Activated CD8-positive, alpha-beta T cell treated with anti-CD3 and anti-CD28 coated beads for 36 hours (primary cell): ENCODE measurements at regions not wholly inside any gene's neighbourhood (a gene's known extent, or its start where the extent isn't known, plus 50 kb on each side); places are given as distances from the start of the nearest gene placed in this dataset.

Experiments
- ATAC-seq: fragments of 200-7000 bp; cut with Tn5 transposase; one replicate; pipeline ENCODE4 v1.10.0; 2021; ENCODE audit warnings: mild to moderate bottlenecking, moderate library complexity
- CTCF ChIA-PET: fragments of 350-600 bp; sonication (Branson Sonifier 250); formaldehyde crosslinking; loops from one replicate; lab custom pipeline; 2021; ENCODE audit warnings: antibody characterized with exemption; lab: Charles Lee
- POLR2A ChIA-PET: fragments of 350-600 bp; sonication (Branson Sonifier 250); formaldehyde crosslinking; loops from one replicate; lab custom pipeline; 2021; ENCODE audit warnings: antibody characterized with exemption; lab: Charles Lee
- DNase-seq: peaks from one replicate; pipeline ENCODE4 v3.0.0-alpha.2; 2020
- H3K27ac Mint-ChIP-seq: one replicate; pipeline ENCODE4 v1.8.0; 2021; ENCODE audit warnings: mild to moderate bottlenecking, mixed read lengths
- H3K27me3 Mint-ChIP-seq: one replicate; pipeline ENCODE4 v1.8.0; 2021; ENCODE audit warnings: mixed read lengths
- H3K36me3 Mint-ChIP-seq: one replicate; pipeline ENCODE4 v1.8.0; 2021; ENCODE audit warnings: low read depth, mixed read lengths
- H3K4me1 Mint-ChIP-seq: one replicate; pipeline ENCODE4 v1.8.0; 2021; ENCODE audit warnings: low read depth, mixed read lengths
- H3K4me3 Mint-ChIP-seq: one replicate; pipeline ENCODE4 v1.8.0; 2021; ENCODE audit warnings: mild to moderate bottlenecking, moderate library complexity, mixed read lengths
- H3K9me3 Mint-ChIP-seq: one replicate; pipeline ENCODE4 v1.8.0; 2021; ENCODE audit warnings: mixed read lengths
- intact Hi-C: fragments of 100-400 bp; cut with micrococcal nuclease; formaldehyde crosslinking; loops from one replicate; pipeline ENCODE4 v1.10.0; 2022
- TF ChIP-seq, protein P1 (sequence below): fragments of 200-600 bp; IDR thresholded peaks from one replicate; pipeline ENCODE4 v1.8.0; 2022; ENCODE audit warnings: antibody characterized with exemption, mild to moderate bottlenecking

DNA sequence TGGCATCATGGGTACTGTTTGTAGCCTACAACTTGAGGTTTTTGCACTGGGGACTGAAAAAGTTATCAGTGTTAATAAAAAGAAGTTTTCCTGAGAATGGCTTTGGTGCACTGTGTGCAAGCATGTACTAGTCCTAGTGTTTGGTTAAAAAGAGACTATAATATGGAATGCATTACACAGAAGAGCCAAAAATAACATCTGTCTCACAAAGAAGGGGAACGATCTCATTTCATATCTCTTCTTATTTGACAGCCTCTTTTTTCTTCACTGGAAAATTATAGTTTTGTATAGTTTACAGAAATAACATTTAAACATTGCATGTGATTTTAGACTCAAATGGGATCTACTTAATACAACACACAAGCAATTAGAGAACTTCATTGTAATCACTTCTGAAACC, 127.0 kb upstream of the GDNF start:
- no peak for ATAC-seq
- intact Hi-C loops = no loop called here
- ChIA-PET POLR2A (no interaction called here), CTCF (interaction anchor here (0.6 kb wide), 1 partner anchor 340 kb away, joined by 3 read pairs; no protein-coding TSS in a partner anchor)
- DNase-seq = no peak
- Mint-ChIP-seq H3K27ac (no peak overlapping the region), H3K4me1 (no peaks in the 10 kb centered on the region), H3K4me3 (no peak overlapping the region), H3K9me3 (no peaks in the 10 kb centered on the region), H3K36me3 (no peaks in the 10 kb centered on the region), H3K27me3 (peaks cover 4% of the 10 kb centered on the region)
- TF ChIP-seq, protein P1, sequence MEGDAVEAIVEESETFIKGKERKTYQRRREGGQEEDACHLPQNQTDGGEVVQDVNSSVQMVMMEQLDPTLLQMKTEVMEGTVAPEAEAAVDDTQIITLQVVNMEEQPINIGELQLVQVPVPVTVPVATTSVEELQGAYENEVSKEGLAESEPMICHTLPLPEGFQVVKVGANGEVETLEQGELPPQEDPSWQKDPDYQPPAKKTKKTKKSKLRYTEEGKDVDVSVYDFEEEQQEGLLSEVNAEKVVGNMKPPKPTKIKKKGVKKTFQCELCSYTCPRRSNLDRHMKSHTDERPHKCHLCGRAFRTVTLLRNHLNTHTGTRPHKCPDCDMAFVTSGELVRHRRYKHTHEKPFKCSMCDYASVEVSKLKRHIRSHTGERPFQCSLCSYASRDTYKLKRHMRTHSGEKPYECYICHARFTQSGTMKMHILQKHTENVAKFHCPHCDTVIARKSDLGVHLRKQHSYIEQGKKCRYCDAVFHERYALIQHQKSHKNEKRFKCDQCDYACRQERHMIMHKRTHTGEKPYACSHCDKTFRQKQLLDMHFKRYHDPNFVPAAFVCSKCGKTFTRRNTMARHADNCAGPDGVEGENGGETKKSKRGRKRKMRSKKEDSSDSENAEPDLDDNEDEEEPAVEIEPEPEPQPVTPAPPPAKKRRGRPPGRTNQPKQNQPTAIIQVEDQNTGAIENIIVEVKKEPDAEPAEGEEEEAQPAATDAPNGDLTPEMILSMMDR = no peak

DNA sequence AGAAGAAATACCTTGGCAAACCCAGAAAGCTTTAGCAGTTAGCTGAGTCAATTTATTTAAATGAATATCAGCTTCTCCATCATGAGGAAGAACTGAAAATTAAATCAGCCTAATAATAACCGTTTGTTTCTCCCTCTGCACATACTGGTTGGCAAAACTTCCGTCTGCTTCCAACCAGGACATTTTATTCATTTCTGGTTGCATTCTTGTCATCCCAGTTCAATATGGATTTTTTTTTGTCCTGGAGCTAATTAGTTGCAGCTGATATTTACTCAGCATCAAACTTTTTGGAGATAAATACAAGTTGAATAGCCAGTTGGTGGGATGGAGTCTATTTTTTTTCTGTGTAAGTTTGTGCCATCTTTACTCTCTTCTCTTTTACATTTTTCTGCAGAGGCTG, 126.5 kb upstream of the GDNF start:
- Mint-ChIP-seq H3K36me3 (no peaks in the 10 kb centered on the region), H3K4me1 (no peaks in the 10 kb centered on the region), H3K27ac (no peak overlapping the region), H3K4me3 (no peak overlapping the region), H3K9me3 (no peaks in the 10 kb centered on the region), H3K27me3 (peaks cover 4% of the 10 kb centered on the region)
- no peak for DNase-seq
- intact Hi-C loops = no loop called here
- CTCF ChIA-PET = interaction anchor here (0.6 kb wide), 1 partner anchor 339 kb away, joined by 3 read pairs; no protein-coding TSS in a partner anchor
- POLR2A ChIA-PET = no interaction called here
- TF ChIP-seq, protein P1 = no peak
- ATAC-seq = no peak

DNA sequence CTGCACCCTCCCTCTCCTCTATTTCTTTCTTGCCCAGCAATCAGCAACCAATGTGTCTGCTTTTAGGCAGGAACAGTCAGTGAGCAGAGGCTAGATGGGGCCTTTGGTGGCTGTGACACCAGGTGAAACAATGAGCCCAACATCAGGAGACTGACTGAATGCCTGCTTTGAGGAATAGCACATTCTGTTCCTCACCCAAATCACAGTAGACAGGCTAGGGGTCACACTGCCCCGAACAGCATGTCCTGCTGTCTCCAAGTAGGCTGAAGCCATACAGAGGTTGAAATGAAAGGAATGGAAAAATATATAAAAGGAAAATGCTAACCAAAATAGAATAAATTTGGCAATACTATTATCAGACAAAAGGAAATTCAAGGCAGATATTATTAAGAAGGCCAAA, 122.5 kb upstream of the GDNF start:
- Mint-ChIP-seq H3K27me3 (no peaks in the 10 kb centered on the region), H3K4me1 (no peaks in the 10 kb centered on the region), H3K36me3 (no peaks in the 10 kb centered on the region), H3K4me3 (no peak overlapping the region), H3K9me3 (peaks cover 11% of the 10 kb centered on the region), H3K27ac (no peak overlapping the region)
- CTCF ChIA-PET = no interaction called here
- DNase-seq = no peak
- no peak for ATAC-seq
- POLR2A ChIA-PET = no interaction called here
- intact Hi-C loops = no loop called here
- TF ChIP-seq, protein P1 = no peak

DNA sequence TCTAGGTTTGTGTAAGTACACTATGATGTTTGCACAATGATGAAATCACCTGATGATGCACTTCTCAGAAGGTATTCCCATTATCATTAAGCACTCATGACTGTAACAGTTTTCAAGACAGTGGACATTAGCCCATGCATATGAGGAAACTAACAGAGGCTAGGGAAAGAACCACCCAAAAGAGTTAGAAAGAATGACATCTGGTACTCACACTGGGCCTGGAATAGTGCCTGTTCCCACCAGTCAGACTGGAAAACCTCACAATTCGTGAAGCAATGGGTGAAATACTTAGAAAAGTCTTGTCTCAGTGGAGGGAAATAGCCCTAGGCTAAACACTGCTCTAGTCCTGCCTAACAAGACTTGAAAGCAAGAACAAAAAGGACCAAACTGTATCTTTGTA, 117.4 kb upstream of the GDNF start:
- intact Hi-C loops = no loop called here
- TF ChIP-seq, protein P1 = no peak
- Mint-ChIP-seq H3K27ac (no peak overlapping the region), H3K4me1 (no peaks in the 10 kb centered on the region), H3K4me3 (no peak overlapping the region), H3K27me3 (no peaks in the 10 kb centered on the region), H3K36me3 (no peaks in the 10 kb centered on the region), H3K9me3 (peaks cover 11% of the 10 kb centered on the region)
- ATAC-seq (no peak), DNase-seq (no peak)
- ChIA-PET CTCF (no interaction called here), POLR2A (no interaction called here)

DNA sequence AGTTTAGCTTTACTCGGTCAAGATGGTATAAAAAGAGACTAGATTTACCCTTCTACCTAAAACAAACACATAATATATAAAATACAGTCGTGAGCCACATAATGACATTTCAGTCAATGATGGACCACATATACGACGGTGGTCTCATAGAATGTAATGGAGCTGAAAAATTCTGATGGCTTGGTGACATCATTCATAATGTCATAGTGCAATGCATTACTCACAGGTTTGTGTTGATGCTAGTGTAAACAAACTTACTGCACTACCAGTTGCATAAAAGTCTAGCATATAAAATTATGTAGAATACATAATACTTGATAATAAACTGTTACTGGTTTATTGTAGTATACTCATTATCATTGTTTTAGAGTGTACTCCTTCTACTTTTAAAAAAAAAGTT, 115.9 kb upstream of the GDNF start:
- ATAC-seq = no peak
- POLR2A ChIA-PET = no interaction called here
- peaks cover 11% of the 10 kb centered on the region for H3K9me3 Mint-ChIP-seq
- CTCF ChIA-PET = no interaction called here
- no peaks in the 10 kb centered on the region for H3K36me3 Mint-ChIP-seq
- TF ChIP-seq, protein P1 = no peak
- no peak for DNase-seq
- H3K27me3 Mint-ChIP-seq = no peaks in the 10 kb centered on the region
- no peak overlapping the region for H3K4me3 Mint-ChIP-seq
- no peaks in the 10 kb centered on the region for H3K4me1 Mint-ChIP-seq
- no peak overlapping the region for H3K27ac Mint-ChIP-seq
- intact Hi-C loops = no loop called here
